ENCODE measurements at regions not wholly inside any gene's neighbourhood (a gene's known extent, or its start where the extent isn't known, plus 50 kb on each side); places are given as distances from the start of the nearest gene placed in this dataset.
"Not testable (repeated sequence)": the region's sequence is repeated elsewhere in the genome, so short reads cannot be mapped to it uniquely, and the experiment has no call there.

- Histone ChIP-seq H3K9me3 (ENCODE audit: low read depth, low read length, poor library complexity, severe bottlenecking) (no peaks in the 10 kb centered on the region), H3K36me3 (ENCODE audit: insufficient read depth, low read length, poor library complexity, severe bottlenecking) (no peaks in the 10 kb centered on the region), H3K27me3 (replicated peaks; ENCODE audit: insufficient read depth, low read depth, low read length, poor library complexity) (no peaks in the 10 kb centered on the region), H3K27ac (ENCODE audit: low read depth, low read length, poor library complexity, severe bottlenecking) (no peak overlapping the region), H3K4me1 (ENCODE audit: insufficient read depth, low read length, poor library complexity, severe bottlenecking) (peaks cover 5% of the 10 kb centered on the region), H3K4me3 (ENCODE audit: low read depth, low read length, poor library complexity, severe bottlenecking) (no peak overlapping the region)
- ChIA-PET CTCF (no interaction called here), POLR2A (ENCODE audit: low non-redundant PET) (no interaction called here)
- DNase-seq (ENCODE audit: low spot score), result no peak
- BruUV-seq (replicated peaks), result no TSS peak
- intact Hi-C loops (cut with micrococcal nuclease; ENCODE audit: unreplicated experiment), result no loop called here
- no peak for TF ChIP-seq EZH2 (IDR thresholded peaks at IDR 0.05; ENCODE audit: borderline replicate concordance, low read depth, low read length, poor library complexity, severe bottlenecking)
- TF ChIP-seq CTCF (conservative IDR thresholded peaks at IDR 0.05; ENCODE audit: low read depth, low read length), result no peak
Observed at GRCh38 chr6:79373246-79373645, 138.8 kb upstream of the HMGN3 start.

GRCh38 chr6:79372757-79373156 is 138.3 kb upstream of the HMGN3 start:
- intact Hi-C loops (cut with micrococcal nuclease; ENCODE audit: unreplicated experiment), result no loop called here
- ChIA-PET CTCF (no interaction called here), POLR2A (ENCODE audit: low non-redundant PET) (no interaction called here)
- no TSS peak for BruUV-seq (replicated peaks)
- H3K27ac ChIP-seq (ENCODE audit: low read depth, low read length, poor library complexity, severe bottlenecking), result no peak overlapping the region
- no peak overlapping the region for H3K4me3 ChIP-seq (ENCODE audit: low read depth, low read length, poor library complexity, severe bottlenecking)
- no peak for DNase-seq (ENCODE audit: low spot score)
- H3K9me3 ChIP-seq (ENCODE audit: low read depth, low read length, poor library complexity, severe bottlenecking), result no peaks in the 10 kb centered on the region
- H3K36me3 ChIP-seq (ENCODE audit: insufficient read depth, low read length, poor library complexity, severe bottlenecking), result no peaks in the 10 kb centered on the region
- no peaks in the 10 kb centered on the region for H3K27me3 ChIP-seq (replicated peaks; ENCODE audit: insufficient read depth, low read depth, low read length, poor library complexity)
- TF ChIP-seq CTCF (conservative IDR thresholded peaks at IDR 0.05; ENCODE audit: low read depth, low read length) (no peak), EZH2 (IDR thresholded peaks at IDR 0.05; ENCODE audit: borderline replicate concordance, low read depth, low read length, poor library complexity, severe bottlenecking) (no peak)
- peaks cover 5% of the 10 kb centered on the region for H3K4me1 ChIP-seq (ENCODE audit: insufficient read depth, low read length, poor library complexity, severe bottlenecking)

GRCh38 chr6:79369026-79369425 is 134.5 kb upstream of the HMGN3 start:
- intact Hi-C loops (cut with micrococcal nuclease; ENCODE audit: unreplicated experiment), result no loop called here
- no peak overlapping the region for H3K27ac ChIP-seq (ENCODE audit: low read depth, low read length, poor library complexity, severe bottlenecking)
- no peaks in the 10 kb centered on the region for H3K36me3 ChIP-seq (ENCODE audit: insufficient read depth, low read length, poor library complexity, severe bottlenecking)
- TF ChIP-seq CTCF (conservative IDR thresholded peaks at IDR 0.05; ENCODE audit: low read depth, low read length) (no peak), EZH2 (IDR thresholded peaks at IDR 0.05; ENCODE audit: borderline replicate concordance, low read depth, low read length, poor library complexity, severe bottlenecking) (no peak)
- no peak for DNase-seq (ENCODE audit: low spot score)
- H3K4me3 ChIP-seq (ENCODE audit: low read depth, low read length, poor library complexity, severe bottlenecking), result no peak overlapping the region
- no peaks in the 10 kb centered on the region for H3K27me3 ChIP-seq (replicated peaks; ENCODE audit: insufficient read depth, low read depth, low read length, poor library complexity)
- ChIA-PET POLR2A (ENCODE audit: low non-redundant PET) (no interaction called here), CTCF (no interaction called here)
- H3K9me3 ChIP-seq (ENCODE audit: low read depth, low read length, poor library complexity, severe bottlenecking), result no peaks in the 10 kb centered on the region
- BruUV-seq (replicated peaks), result no TSS peak
- peaks cover 5% of the 10 kb centered on the region for H3K4me1 ChIP-seq (ENCODE audit: insufficient read depth, low read length, poor library complexity, severe bottlenecking)

GRCh38 chr6:79363441-79363840 is 129.0 kb upstream of the HMGN3 start:
- H3K27me3 ChIP-seq (replicated peaks; ENCODE audit: insufficient read depth, low read depth, low read length, poor library complexity); H3K9me3 ChIP-seq (ENCODE audit: low read depth, low read length, poor library complexity, severe bottlenecking); H3K36me3 ChIP-seq (ENCODE audit: insufficient read depth, low read length, poor library complexity, severe bottlenecking); H3K4me1 ChIP-seq (ENCODE audit: insufficient read depth, low read length, poor library complexity, severe bottlenecking); H3K27ac ChIP-seq (ENCODE audit: low read depth, low read length, poor library complexity, severe bottlenecking); BruUV-seq (replicated peaks); POLR2A ChIA-PET (ENCODE audit: low non-redundant PET); intact Hi-C loops (cut with micrococcal nuclease; ENCODE audit: unreplicated experiment); CTCF ChIA-PET; H3K4me3 ChIP-seq (ENCODE audit: low read depth, low read length, poor library complexity, severe bottlenecking); DNase-seq (ENCODE audit: low spot score): not testable (repeated sequence)

- intact Hi-C loops (cut with micrococcal nuclease; ENCODE audit: unreplicated experiment); CTCF ChIA-PET; H3K9me3 ChIP-seq (ENCODE audit: low read depth, low read length, poor library complexity, severe bottlenecking); H3K4me1 ChIP-seq (ENCODE audit: insufficient read depth, low read length, poor library complexity, severe bottlenecking); POLR2A ChIA-PET (ENCODE audit: low non-redundant PET); H3K4me3 ChIP-seq (ENCODE audit: low read depth, low read length, poor library complexity, severe bottlenecking); H3K27ac ChIP-seq (ENCODE audit: low read depth, low read length, poor library complexity, severe bottlenecking); H3K36me3 ChIP-seq (ENCODE audit: insufficient read depth, low read length, poor library complexity, severe bottlenecking); DNase-seq (ENCODE audit: low spot score); H3K27me3 ChIP-seq (replicated peaks; ENCODE audit: insufficient read depth, low read depth, low read length, poor library complexity); BruUV-seq (replicated peaks): not testable (repeated sequence)
Observed at GRCh38 chr6:79361074-79361473, 126.6 kb upstream of the HMGN3 start.

Measured in A673 (cell line).